K562 (cell line): ENCODE measurements at regions not wholly inside any gene's neighbourhood (a gene's known extent, or its start where the extent isn't known, plus 50 kb on each side); places are given as distances from the start of the nearest gene placed in this dataset.
A peak's percentile ranks its signal among the peaks of the same experiment; 100 is the strongest.

ENCODE experiments used
- CHAMP1 ChIP-seq: fragments of 450-650 bp; IDR thresholded peaks from 2 replicates; pipeline ENCODE4 v1.6.1; 2016; ENCODE audit warnings: mild to moderate bottlenecking
- FOXJ3 ChIP-seq: sonication (generic); formaldehyde crosslinking; IDR thresholded peaks from 2 replicates; pipeline ENCODE4 v1.4.0; 2020; ENCODE audit warnings: mild to moderate bottlenecking, missing genetic modification reagents
- KAT7 ChIP-seq: sonication (generic); formaldehyde crosslinking; IDR thresholded peaks from 2 replicates; pipeline ENCODE4 v1.8.0; 2022; ENCODE audit warnings: missing genetic modification reagents, mild to moderate bottlenecking, borderline replicate concordance
- MEIS2 ChIP-seq: fragments of 450-650 bp; IDR thresholded peaks from 2 replicates; pipeline ENCODE4 v1.6.1; 2014; ENCODE audit warnings: mild to moderate bottlenecking; ENCODE audit not compliant: partially characterized antibody
- NCOA2 ChIP-seq, 2 experiments: fragments of 450-650 bp; IDR thresholded peaks; 2 replicates each; pipeline ENCODE4 v1.6.1; 2018; ENCODE audit warnings: mild to moderate bottlenecking in 2 of 2, moderate library complexity in 1 of 2; ENCODE audit not compliant: partially characterized antibody in 2 of 2
- NONO ChIP-seq, 2 experiments: fragments of 200-400 bp in 1 of 2; fragments of 450-650 bp in 1 of 2; formaldehyde crosslinking in 1 of 2; IDR thresholded peaks; 2 replicates each; pipeline ENCODE4 v1.6.1; 2017; ENCODE audit warnings: low read depth in 2 of 2, mild to moderate bottlenecking in 2 of 2, moderate library complexity in 2 of 2, low read length in 1 of 2
- NR2F6 ChIP-seq: fragments of 450-650 bp; formaldehyde crosslinking; IDR thresholded peaks from 2 replicates; pipeline ENCODE4 v1.4.0; 2020; ENCODE audit warnings: mild to moderate bottlenecking
- PURB ChIP-seq: sonication (generic); formaldehyde crosslinking; IDR thresholded peaks from 2 replicates; pipeline ENCODE4 v1.9.0; 2021; ENCODE audit warnings: low read depth, mild to moderate bottlenecking, missing genetic modification reagents
- SAFB ChIP-seq: fragments of 200-400 bp; formaldehyde crosslinking; IDR thresholded peaks from 2 replicates; pipeline ENCODE4 v1.6.1; 2017; ENCODE audit warnings: low read depth, low read length, borderline replicate concordance
- SETDB1 ChIP-seq: IDR thresholded peaks from one replicate; pipeline ENCODE4 v1.6.1; 2012; ENCODE audit warnings: low read length, control low read depth, inconsistent platforms
- SREBF2 ChIP-seq: sonication (generic); formaldehyde crosslinking; IDR thresholded peaks from 2 replicates; pipeline ENCODE4 v1.4.0; 2020; ENCODE audit warnings: mild to moderate bottlenecking, missing genetic modification reagents
- TCF7 ChIP-seq: sonication (generic); IDR thresholded peaks from 2 replicates; pipeline ENCODE4 v1.6.1; 2016; ENCODE audit warnings: antibody characterized with exemption, borderline replicate concordance
- USF2 ChIP-seq: sonication (generic); formaldehyde crosslinking; IDR thresholded peaks from 2 replicates; pipeline ENCODE4 v1.5.0; 2020; ENCODE audit warnings: missing genetic modification reagents
- ZBTB11 ChIP-seq, 3 experiments: fragments of 200-800 bp in 1 of 3; fragments of 250-450 bp in 1 of 3; fragments of 450-650 bp in 1 of 3; sonication (Bioruptor Pico) in 1 of 3; sonication (Bioruptor generic) in 1 of 3; formaldehyde crosslinking in 1 of 3; IDR thresholded peaks; 2 replicates each; pipeline versions ENCODE4 v1.6.1 to v1.8.0; 2016 to 2022; ENCODE audit warnings: mild to moderate bottlenecking in 2 of 3, missing genetic modification characterization in 2 of 3, missing compliant biosample characterization in 1 of 3, moderate library complexity in 1 of 3
- ZHX1 ChIP-seq: fragments of 150-350 bp; conservative IDR thresholded peaks from 2 replicates; pipeline ENCODE4 v1.6.1; 2014; ENCODE audit warnings: low read length
- ZNF395 ChIP-seq: fragments of 200-800 bp; sonication (Bioruptor generic); IDR thresholded peaks from 2 replicates; pipeline ENCODE4 v1.6.1; 2017; ENCODE audit warnings: missing genetic modification characterization, missing compliant biosample characterization

GRCh38 chr18:1050012-1050657 is 145.5 kb downstream of the ADCYAP1 start (continued):
- no peak; a peak in 1 of 6 replicates for TF ChIP-seq ZBTB11 (CRISPR knock-in tag; IDR thresholded peaks at IDR 0.05)
- peak; percentile 94 for TF ChIP-seq CHAMP1
- no peak for TF ChIP-seq NR2F6 (CRISPR knock-in tag)
- no peak for TF ChIP-seq ZHX1
- TF ChIP-seq NONO (IDR thresholded peaks at IDR 0.05; ENCODE audit: low read depth in 2 of 2, low read length in 1 of 2), result no peak
- no peak for TF ChIP-seq NCOA2 (IDR thresholded peaks at IDR 0.05; ENCODE audit: partially characterized antibody in 2 of 2)
- no peak for TF ChIP-seq USF2 (CRISPR knock-in tag)
- TF ChIP-seq SREBF2 (CRISPR knock-in tag), result no peak
- no peak for TF ChIP-seq KAT7 (CRISPR knock-in tag)
- TF ChIP-seq SAFB, result no peak
- TF ChIP-seq ZNF395, result peak; percentile 35; the same call in 1 of the 2 replicates
- no peak for TF ChIP-seq PURB (CRISPR knock-in tag)
- no peak for TF ChIP-seq TCF7
- TF ChIP-seq MEIS2, result peak; percentile 44
- no peak for TF ChIP-seq FOXJ3 (CRISPR knock-in tag)
- no peak for TF ChIP-seq SETDB1
